ENCODE measurements at regions not wholly inside any gene's neighbourhood (a gene's known extent, or its start where the extent isn't known, plus 50 kb on each side); places are given as distances from the start of the nearest gene placed in this dataset.

GRCh38 chr7:156496363-156496769 lies 144.2 kb upstream of the RNF32 start:
- no peak for TF ChIP-seq CTCF (IDR thresholded peaks at IDR 0.05)
- TF ChIP-seq POLR2A (IDR thresholded peaks at IDR 0.05) = no peak

All from esophagus squamous epithelium (tissue), 4 donors.